ENCODE measurements at regions not wholly inside any gene's neighbourhood (a gene's known extent, or its start where the extent isn't known, plus 50 kb on each side); places are given as distances from the start of the nearest gene placed in this dataset.

DNA sequence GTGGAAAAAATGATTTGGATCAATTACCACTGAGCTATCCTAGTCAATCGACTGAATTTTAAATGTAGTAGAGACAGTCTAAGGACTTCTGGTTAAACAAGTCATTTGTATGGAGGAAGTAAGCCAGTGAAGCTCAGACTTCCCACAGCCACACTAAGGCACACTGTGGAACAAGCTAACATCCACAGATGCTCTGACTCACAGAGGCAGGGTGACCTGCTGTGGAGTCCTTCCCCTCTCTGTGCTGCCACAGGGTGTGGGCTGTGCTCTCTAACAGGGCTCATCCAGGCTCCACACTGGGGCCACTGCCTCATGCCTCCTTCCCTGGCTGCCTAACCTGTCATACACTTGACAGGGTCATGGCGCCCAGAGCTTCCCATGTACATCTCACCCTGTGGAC lies 351.0 kb downstream of the GALR1 start:
- no peak for DNase-seq

DNA sequence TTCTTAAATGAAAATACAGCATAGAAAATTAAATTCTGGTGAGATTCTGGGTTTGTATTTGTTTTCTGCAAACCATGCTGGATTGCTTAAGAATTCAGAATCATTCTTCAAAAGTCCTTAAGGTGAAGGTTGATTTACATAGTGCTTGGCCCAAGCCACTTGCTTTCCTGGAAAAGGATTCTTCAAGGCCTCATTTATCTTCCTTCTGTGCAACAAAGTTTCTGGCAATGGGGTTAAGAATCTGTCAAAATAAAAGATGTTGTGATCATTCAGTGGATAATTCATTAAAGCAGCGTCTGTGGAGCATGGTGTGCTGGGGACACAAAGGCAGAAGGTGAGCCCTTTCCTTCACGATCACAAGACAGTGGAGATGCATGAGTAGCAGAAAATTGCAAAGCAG lies 351.9 kb downstream of the GALR1 start:
- DNase-seq = no peak

DNA sequence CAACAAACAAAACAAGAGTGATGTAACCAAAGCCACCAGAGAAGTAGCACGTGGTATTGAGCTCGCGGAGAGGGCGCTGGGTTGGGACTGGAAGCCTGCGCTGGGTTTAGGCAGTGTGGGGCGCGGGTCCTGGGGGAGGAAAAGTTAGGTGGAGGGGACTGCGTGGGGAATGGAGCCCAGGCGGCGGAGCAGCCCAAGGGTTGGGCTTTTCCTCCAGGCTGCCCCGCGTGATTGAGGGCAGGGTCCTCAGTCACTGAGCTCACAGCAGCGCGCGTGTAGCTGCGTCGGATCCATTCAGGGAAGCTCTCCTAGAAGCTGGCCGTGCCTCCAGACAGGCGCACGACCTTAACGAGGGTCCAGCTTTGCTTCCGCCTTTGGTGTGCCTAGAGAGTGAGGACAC lies 357.4 kb downstream of the GALR1 start:
- no peak for DNase-seq

DNA sequence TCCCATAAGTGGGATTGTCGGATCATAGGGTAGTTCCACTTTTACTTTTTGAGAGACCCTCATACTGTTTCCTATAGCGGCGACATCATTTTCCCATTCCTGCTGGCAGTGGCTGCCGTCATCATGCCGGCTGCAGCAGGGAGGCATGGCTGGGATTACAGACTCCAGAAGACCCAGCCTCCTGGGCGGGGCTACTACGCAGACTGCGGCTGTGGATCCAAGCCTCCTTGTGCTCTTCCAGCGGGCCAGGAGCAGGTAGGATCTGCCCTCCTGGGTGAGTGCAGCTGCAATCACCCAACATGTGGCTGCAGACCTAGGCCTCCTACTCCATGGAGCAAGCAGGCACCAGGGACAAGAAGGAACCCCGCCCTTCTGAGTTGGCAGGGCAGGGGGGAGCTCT lies 359.2 kb downstream of the GALR1 start:
- DNase-seq = no peak

DNA sequence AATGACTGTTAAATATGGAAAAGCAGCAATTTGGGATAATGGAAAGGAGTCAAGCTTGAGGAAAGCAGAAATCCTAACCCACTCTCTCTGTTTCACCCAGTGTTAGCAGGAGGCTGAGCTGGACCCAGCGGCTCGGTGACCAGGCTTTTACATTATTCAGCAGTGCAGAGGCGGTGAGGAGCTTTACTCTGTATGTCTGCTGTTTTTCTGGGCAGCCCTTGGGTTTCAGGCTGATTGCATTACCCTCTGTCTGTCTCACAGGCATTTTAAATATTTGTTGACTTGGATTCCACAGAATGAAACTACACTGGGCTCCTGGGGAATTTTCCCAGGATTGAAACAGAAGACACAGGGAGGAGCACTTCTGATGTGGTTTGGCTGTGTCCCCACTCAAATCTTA lies 368.0 kb downstream of the GALR1 start:
- no peak for DNase-seq

DNA sequence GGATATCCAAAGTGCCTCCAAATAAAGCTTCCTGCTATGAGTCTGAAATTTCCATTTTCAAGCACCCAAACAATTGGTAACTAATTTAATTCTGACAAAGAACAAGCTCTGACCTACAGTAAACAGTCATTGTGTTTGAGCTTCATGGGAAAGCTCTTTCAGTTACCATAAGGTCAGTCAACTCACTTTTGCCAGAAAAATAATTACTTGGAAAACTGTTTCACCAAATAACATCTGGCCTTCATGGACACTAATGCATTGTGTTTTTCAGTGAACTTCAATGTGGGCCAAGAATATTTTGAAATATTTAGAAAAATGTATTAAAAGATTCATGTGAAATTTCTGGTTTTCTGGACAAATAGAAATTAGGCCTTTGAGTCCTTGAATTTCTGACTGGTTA lies 369.9 kb downstream of the GALR1 start:
- DNase-seq = no peak

DNA sequence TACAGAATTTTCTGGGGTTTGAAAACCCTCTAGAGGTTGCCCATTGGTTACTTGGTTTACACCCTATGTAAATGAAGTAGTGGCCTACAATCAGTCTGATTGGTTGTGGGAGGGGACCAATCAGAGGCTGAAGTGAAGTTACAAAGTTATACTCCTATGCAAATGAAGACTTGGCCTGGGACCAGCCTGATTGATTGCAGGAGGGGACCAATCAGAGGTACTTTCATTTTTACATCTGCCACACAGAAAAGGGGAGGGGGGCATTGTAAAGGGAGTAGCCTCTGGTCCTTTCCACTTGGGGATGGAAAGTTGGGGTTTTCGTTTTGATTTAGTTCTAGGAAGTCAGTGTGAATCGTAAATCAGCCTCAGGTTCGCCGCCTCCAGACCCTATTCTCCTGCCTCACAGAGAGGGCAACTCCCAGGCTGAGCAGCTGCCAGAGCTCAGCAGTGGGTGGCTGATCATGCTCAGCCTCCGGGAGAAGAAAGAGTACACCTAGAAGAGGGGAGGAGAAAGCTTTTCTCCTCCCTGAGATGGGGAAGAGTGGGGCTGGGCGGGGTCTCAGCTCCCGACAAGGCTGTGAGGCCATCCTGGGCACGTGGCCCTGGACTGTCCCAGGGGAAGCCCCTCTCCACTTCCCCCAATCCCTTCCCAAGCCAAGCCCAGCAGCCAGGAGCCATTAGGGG lies 372.5 kb downstream of the GALR1 start:
- DNase-seq = no peak

DNA sequence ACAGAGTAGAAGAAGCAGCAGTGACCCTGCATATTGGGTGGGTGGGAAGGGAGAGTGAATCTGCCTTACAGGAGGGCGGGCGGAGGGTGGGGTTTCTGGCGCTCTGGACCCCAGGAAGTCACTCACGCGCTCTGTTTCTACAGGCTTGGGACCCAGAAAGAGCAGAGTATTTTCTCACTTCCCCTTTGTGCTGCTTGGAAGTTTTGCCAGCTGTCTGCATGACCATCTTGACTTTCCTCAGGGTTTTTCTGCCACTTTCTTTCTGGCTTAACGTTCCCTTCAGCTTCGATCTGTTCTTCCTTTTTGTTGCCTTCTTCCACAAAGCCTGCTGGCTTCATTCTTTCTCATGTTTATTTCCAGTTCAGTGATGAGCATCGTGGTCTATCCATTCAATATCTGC lies 383.1 kb downstream of the GALR1 start:
- DNase-seq = no peak

DNA sequence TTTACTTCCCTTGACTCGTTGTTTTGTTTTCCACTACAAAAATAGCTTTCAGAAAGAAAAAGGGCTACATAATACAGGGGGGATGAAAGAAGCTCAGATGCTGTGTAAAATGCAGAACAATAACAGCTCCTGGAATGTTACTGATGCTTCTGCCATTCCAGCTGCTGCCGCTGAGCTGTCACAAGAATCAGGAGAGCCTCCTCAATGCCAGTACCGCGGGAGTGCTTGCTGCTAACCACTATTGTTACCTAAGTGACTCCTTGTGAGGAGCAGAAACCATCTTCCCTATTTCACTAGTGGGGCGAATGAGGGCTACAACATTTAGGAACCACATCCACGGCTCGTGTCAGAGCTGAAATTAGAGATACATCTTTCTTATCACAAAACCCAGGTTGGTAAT lies 384.8 kb downstream of the GALR1 start:
- no peak for DNase-seq

DNA sequence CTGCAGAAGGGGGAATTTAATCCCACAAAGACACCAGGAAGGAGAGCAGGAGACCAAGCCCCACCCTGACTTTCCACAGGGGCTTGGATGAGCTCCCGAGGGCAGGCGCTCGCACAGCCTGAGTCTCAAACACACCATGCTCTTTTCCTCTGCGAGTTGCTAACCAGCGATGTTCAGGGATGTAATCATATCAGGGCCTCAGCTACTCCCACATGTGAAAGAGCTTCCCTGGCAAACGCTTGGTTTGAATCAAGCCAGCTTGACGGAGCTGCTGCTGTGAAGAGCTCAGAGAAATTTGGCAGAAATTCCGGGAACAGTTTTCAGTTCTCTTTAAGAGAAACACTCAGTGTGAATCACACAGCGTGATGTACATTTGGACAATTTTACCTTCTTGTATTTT lies 385.8 kb downstream of the GALR1 start:
- no peak for DNase-seq

DNA sequence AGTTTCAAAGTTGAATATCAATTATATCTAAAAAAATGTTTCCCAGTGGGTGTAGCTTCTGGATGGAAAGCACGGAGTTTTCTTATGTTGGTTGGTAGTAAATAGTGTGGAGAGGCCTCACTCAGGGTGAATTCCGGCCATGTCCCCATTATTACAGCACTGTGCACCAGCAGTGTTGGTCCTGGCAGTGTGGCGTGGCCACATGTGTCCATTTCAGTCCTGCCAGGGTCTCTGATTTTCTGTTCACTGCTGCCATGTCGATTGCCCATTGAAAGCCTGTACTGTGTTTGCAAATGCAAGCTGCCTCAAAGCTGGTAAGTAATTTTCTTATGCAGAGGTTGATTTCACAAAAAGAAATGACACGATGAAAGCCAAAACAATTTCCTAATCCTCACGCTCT lies 386.2 kb downstream of the GALR1 start:
- DNase-seq = no peak

DNA sequence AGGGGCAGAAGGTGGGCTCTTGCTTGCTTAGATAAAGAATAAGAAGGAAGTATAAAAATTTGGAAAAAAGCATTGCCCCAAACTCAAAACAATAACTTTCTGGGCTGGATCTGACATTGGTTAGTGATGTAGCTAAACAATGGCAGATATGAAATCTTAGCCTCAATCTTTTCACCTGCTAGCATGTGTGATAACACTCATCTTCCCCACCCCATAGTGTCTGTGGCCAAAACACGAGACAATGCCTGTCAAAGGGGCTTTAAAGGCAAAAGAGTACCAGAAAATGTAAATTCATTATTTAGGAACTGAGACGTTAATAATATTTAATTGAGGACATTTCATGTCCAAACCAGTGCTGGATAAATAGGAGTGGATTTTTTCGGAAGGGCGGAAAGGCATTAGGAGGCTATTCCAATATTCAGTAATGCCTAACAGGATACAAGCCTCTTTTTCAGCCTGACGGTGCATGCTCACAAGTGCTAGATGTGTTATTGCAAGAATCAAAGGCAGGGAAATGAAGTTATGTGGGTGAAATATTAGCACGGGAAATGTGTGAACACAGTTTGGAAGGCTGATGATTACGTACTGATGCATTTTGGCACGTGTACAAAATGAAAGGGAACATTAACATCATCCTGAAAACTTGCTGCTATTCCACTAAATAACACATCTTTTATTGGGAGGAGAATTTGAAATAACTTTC lies 395.7 kb downstream of the GALR1 start:
- DNase-seq = no peak

DNA sequence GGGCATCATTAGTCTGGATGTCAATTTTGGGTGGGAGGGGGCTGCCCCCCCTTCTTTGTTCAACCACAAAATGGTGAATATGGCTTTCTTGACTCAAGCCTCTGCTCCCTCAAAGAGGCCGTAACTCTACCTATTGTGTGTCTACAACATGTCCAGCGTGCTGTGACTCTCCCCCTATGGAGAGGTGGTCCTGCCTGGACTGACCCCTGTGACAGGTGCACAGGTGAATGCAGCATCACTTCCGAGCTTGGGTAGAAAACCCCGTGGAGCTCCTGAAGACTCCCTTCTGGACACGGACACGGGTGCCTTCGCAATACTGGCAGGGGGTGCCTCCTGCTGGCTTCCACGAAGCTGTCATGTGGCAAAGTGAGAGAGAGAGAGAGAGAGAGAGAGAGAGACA lies 397.8 kb downstream of the GALR1 start:
- no peak for DNase-seq

DNA sequence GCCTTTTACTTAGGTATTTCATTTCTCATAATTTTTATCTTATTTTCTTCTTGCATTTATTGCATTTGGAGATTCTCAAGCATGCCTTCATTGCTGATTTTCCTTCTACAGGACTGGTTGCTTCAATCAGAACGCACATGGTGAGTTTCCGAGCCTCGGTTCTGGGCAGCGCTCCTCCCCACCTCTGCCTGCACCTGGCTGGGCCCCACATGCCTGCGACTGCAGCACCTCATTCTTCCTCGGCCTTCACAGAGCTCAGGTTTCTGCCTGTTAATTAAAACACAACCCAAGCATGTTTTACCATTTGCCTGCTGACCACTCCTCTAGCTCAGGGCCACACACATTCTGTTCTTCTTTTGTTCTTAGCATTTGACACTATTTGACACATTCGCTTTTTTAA lies 398.8 kb downstream of the GALR1 start:
- DNase-seq = no peak

DNA sequence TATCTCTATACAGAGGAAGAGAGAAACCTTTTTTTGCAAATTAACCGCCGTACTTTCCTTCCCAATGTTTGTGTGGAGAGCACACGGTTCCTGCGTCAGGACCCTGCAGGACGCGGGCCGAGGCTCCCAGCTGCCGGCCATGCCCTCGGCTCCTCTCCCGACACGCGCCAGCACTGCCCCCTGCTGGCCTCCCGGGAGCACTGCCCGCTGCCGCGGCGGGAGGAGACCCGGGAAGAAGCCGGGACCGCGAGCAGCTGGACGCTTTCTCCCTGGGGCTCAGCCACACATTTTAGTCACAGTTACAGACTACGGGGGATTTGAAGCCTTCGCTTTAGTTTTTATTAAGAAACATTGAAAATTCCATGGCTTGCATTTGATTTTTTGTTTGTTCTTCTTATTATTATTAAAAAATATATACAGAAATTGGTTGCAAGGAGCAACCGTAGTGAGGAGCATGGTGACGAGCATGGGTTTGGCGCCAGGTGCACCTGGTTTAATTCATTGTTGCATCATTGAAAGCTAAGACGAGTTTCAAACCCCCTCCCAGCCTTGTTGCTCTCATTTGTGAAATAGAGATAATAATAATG lies 401.2 kb downstream of the GALR1 start:
- peak; percentile 36 for DNase-seq

DNA sequence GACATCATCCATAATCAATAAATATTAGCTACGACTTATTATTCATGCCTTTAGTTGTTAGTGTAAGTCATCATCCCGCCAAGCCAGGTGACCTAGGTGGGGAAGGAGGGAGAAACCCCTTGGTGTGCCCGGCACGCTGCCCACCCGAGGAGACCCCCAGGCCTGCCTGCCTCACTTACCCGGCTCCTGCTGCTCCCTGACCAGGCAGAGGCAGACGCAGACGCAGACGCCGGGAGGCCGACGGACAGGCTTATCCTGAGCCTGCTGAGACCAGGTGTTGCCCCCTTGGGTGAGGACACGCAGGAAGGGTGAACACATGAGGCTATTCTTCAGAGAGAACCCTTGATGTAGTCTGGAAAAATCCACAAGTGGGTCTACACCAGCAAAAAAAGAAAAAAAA lies 401.8 kb downstream of the GALR1 start:
- DNase-seq = no peak

DNA sequence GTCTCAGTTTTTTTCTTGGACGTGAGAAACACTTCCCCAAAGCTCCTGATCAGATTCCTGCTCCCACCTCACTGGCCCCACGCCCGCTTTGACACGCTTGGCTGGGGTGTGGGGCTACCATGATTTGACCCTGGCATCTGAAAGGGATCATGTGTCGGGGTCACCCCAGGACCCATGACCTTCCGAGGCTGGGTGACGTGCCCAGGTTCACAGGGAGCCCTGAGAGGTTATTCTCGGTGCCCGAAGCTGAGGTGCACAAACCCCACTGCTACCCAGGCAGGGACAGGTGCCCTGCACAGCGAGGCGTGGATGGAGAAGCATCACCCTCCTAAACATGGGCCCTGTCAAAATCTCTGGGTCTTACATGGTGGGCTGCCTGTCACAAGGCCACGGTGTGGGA lies 404.1 kb downstream of the GALR1 start:
- DNase-seq = no peak

DNA sequence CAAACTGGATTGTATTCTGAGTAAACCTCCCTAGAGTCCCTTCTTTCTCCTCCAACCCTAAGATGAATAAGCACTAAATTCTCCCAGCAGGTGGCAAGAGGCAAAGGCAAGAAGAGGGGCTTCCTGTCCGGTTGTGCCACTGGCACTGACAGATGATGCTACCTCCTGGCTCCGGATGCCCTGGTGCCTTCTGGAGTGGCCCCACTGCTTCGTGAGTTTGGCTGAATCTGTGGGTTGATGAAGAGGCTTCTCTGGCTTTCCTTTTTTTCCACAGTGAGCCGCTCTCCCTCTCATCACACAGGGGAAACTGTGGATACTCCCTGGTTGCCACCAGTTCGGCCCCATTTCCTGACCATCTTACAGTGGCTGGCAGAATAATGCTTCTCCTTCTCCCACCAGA lies 404.7 kb downstream of the GALR1 start:
- no peak for DNase-seq

DNA sequence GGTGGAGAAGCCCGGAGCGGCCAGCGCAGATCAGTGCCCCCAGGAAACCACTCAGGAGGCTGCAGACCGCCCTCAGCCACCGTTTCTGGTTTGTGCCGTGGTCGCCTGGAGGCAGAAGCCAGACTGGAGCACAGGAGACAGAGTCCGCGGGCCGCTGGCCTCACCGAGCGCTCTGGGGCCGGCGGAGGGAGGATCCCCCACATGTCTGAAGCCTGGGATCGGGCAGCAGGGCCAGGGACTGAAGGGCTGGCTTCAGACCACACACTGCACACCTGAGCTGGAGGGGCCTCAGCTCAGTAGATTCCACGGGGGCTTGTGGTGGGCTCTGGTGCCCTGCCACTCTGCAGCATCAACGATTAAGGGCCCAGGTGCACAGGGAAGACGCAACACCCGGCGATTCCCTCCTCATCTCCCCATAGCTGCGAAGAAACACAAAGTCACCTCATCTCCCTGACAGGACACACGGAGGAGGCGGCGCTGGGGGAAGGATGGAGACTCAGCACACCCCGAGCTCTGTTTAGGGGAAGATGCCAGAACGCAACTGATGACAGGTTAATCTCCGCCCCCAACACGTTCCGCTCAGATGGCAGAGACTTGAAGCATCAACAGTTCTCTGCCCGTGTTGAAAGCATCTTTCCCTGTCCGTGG lies 408.1 kb downstream of the GALR1 start:
- no peak for DNase-seq

DNA sequence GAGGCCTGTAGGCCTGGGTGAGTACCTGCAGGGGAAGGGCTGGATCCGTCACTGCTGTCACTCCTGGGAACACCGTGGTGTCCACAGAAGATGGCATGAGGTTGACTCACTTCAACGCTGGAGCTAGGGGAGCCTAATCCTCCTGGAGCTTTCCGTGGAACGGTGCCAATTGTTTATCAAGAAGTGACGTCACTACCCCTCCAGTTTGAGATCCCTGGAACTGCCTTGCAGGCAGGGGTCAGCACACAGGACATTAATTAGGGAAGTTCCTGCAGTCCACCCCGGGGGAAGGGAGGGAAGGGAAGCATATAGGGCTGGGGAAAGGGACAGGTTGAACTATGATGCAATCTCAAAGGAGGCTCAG lies 408.6 kb downstream of the GALR1 start:
- DNase-seq = no peak

DNA sequence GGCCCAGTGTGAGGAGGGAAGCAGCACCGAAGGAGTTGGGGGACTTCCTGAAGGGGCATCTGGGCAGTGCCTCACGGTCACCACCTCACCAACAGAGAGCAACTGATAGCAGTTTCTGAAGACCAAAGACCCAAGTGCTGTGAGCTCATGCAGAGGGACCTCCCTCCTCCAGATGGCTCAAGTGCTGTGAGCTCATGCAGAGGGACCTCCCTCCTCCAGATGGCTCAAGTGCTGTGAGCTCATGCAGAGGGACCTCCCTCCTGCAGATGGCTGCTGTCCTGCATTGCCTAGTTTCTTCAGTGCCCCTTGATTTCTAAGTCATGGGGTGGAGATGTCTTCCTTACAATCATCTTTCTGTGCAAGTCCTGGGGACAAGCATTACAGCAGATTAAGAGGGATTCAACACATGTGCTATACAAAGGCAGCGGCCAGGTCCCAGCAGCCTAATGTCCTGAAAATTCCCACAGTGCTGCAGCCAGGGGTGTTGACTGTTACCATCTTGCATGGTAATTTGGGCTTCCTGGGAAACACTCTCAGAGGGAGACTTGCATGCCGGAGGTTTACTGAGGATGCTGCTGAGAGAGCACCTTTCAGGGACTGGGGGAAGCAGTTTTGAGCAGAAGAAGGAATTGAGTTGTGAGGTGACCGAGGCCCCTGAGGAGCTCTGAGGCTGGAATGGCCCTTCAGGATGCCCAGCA lies 409.3 kb downstream of the GALR1 start:
- no peak for DNase-seq

DNA sequence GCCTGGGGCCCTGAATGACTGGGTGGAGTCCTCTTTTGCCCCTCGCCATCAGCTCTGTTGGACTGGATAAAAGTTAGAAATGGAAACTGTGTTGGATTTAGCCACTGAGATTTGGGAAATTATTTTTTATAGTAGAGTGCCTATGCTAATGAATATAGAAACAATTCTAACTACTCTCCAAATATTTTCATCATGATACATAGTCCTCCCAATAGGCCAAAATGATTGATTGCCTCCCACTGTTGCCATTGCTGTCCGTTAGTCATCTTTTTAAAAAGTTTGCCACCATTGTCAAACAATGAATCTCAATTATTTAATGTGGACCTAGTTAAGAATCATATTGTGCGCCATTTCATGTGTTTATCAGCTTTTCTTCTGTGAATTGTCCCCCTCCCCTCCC lies 417.0 kb downstream of the GALR1 start:
- no peak for DNase-seq

DNA sequence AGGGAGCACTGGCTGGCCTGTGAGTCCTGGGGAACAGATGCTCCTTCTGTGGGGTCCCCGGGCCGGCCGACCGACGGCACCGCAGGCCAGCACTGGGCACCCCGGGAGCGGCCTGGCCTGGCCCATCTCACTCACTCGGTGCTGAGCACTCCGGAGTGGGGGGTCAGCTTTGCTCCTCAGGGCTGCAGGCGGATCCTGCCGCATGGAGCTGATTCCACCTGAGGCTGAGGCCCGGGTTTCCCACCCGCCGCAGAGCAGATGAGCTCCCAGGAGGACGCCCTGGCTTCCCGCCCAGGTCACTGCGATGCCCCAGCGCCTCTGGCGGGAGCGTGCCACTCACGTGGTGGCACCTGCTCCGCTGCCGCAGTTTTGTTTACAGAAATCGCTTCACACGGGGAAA lies 418.6 kb downstream of the GALR1 start:
- DNase-seq = no peak

DNA sequence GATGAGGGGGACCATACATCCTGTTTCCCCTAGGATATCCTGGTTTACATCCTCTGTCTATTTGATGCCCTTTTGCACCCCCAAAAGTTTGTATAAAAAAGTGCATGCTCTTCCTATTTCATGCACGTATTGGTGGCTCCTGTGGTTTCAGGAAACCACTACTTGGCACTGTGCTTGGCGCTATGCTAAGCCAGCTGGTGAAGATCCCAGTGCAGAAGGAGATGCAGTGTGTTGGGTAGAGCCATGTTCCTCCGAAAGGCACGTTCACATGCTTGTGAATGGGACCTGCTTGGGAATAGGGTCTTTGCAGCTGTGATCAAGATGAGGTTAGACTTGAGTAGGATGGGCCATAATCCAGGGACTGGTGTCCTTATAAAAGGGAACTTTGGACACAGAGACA lies 419.7 kb downstream of the GALR1 start:
- DNase-seq = no peak

All from NCI-H1048 (cell line).